GM19328 (cell line): ENCODE measurements at regions not wholly inside any gene's neighbourhood (a gene's known extent, or its start where the extent isn't known, plus 50 kb on each side); places are given as distances from the start of the nearest gene placed in this dataset.
"Not testable (repeated sequence)": the region's sequence is repeated elsewhere in the genome, so short reads cannot be mapped to it uniquely, and the experiment has no call there.

Experiments
- ATAC-seq: cut with Tn5 transposase; IDR thresholded peaks from one replicate; pipeline ENCODE4 v1.9.1; 2021; ENCODE audit warnings: mild to moderate bottlenecking, moderate library complexity; ENCODE audit not compliant: unreplicated experiment

- no peak for ATAC-seq
These were observed 198.3 kb upstream of the TGFBR2 start for GRCh38 chr3:30408105-30408557.

GRCh38 chr3:30418443-30418842 is 188.0 kb upstream of the TGFBR2 start:
- no peak for ATAC-seq

GRCh38 chr3:30421266-30421665 is 185.1 kb upstream of the TGFBR2 start:
- no peak for ATAC-seq

GRCh38 chr3:30426293-30426993 is 180.0 kb upstream of the TGFBR2 start:
- ATAC-seq: no peak

- no peak for ATAC-seq
These were observed 178.2 kb upstream of the TGFBR2 start for GRCh38 chr3:30428251-30428650.

GRCh38 chr3:30435861-30436331 is 170.5 kb upstream of the TGFBR2 start:
- no peak for ATAC-seq

- ATAC-seq: no peak
These were observed 169.2 kb upstream of the TGFBR2 start for GRCh38 chr3:30437171-30437601.

- no peak for ATAC-seq
These were observed 168.3 kb upstream of the TGFBR2 start for GRCh38 chr3:30438126-30438525.

GRCh38 chr3:30439451-30440053 is 166.8 kb upstream of the TGFBR2 start:
- no peak for ATAC-seq

GRCh38 chr3:30440147-30440604 is 166.2 kb upstream of the TGFBR2 start:
- ATAC-seq: no peak

- no peak for ATAC-seq
These were observed 165.5 kb upstream of the TGFBR2 start for GRCh38 chr3:30440880-30441279.

- no peak for ATAC-seq
These were observed 162.4 kb upstream of the TGFBR2 start for GRCh38 chr3:30443756-30444673.

- ATAC-seq: no peak
These were observed 157.7 kb upstream of the TGFBR2 start for GRCh38 chr3:30448450-30449289.

GRCh38 chr3:30449290-30449632 is 157.1 kb upstream of the TGFBR2 start:
- ATAC-seq: no peak

GRCh38 chr3:30452446-30452845 is 154.0 kb upstream of the TGFBR2 start:
- ATAC-seq: no peak

- no peak for ATAC-seq
These were observed 152.9 kb upstream of the TGFBR2 start for GRCh38 chr3:30453360-30454039.

- ATAC-seq: no peak
These were observed 151.8 kb upstream of the TGFBR2 start for GRCh38 chr3:30454636-30455035.

- not testable (repeated sequence) for ATAC-seq
These were observed 151.3 kb upstream of the TGFBR2 start for GRCh38 chr3:30455112-30455511.

GRCh38 chr3:30455840-30456239 is 150.6 kb upstream of the TGFBR2 start:
- ATAC-seq: no peak

GRCh38 chr3:30456264-30456663 is 150.1 kb upstream of the TGFBR2 start:
- no peak for ATAC-seq
